Gastroesophageal sphincter (tissue), 4 donors: ENCODE measurements at regions not wholly inside any gene's neighbourhood (a gene's known extent, or its start where the extent isn't known, plus 50 kb on each side); places are given as distances from the start of the nearest gene placed in this dataset.

Source experiments
- ATAC-seq: fragments of 150-250 bp; one replicate; pipeline ENCODE4 v1.9.1; 2016; ENCODE audit warnings: mild to moderate bottlenecking, moderate library complexity
- H3K27ac ChIP-seq, 4 donors: fragments of 200-600 bp; sonication (generic) in 3 of 4; 1 replicate in 3 of 4; 2 replicates in 1 of 4; pipeline ENCODE4 v1.5.1; 2016 to 2019
- H3K27me3 ChIP-seq: fragments of 200-600 bp; sonication (generic); one replicate; pipeline ENCODE4 v1.5.1; 2019
- H3K36me3 ChIP-seq, 2 donors: fragments of 200-600 bp; sonication (generic); one replicate each; pipeline ENCODE4 v1.5.1; 2019; ENCODE audit warnings: control low read depth in 1 of 2
- H3K4me1 ChIP-seq, 3 donors: fragments of 200-600 bp; sonication (generic); 1 replicate in 2 of 3; 2 replicates in 1 of 3; pipeline ENCODE4 v1.5.1; 2016 to 2019; ENCODE audit warnings: control low read depth in 2 of 3
- H3K4me3 ChIP-seq, 2 donors: fragments of 200-600 bp; sonication (generic); one replicate each; pipeline ENCODE4 v1.5.1; 2019; ENCODE audit warnings: mild to moderate bottlenecking in 1 of 2, moderate library complexity in 1 of 2
- H3K9me3 ChIP-seq, 3 donors: fragments of 200-600 bp; sonication (generic); one replicate each; pipeline ENCODE4 v1.5.1; 2017 to 2019; ENCODE audit warnings: control low read depth in 2 of 3
- EP300 ChIP-seq: sonication (generic); formaldehyde crosslinking; IDR thresholded peaks from one replicate; pipeline ENCODE4 v1.6.1; 2017; ENCODE audit warnings: antibody characterized with exemption, mild to moderate bottlenecking
- POLR2A ChIP-seq, 2 donors: fragments of 450-650 bp; IDR thresholded peaks; one replicate each; pipeline ENCODE4 v1.6.1; 2017; ENCODE audit warnings: antibody characterized with exemption in 2 of 2, mild to moderate bottlenecking in 2 of 2, moderate library complexity in 1 of 2
- POLR2AphosphoS5 ChIP-seq: sonication (generic); formaldehyde crosslinking; IDR thresholded peaks from one replicate; pipeline ENCODE4 v1.6.1; 2017; ENCODE audit warnings: antibody characterized with exemption
- WGBS, 2 donors: methylation state at CpG; one replicate each; pipeline ENCODE4 v1.1.5; 2018; ENCODE audit warnings: low coverage in 1 of 2; 5-methylcytosine and 5-hydroxymethylcytosine counted together
- TF ChIP-seq, protein P1 (sequence below), 4 experiments: fragments of 200-600 bp in 2 of 4; fragments of 450-650 bp in 2 of 4; sonication (generic) in 1 of 4; IDR thresholded peaks; one replicate each; pipeline ENCODE4 v1.5.1; 2017 to 2019; ENCODE audit warnings: antibody characterized with exemption in 4 of 4, mild to moderate bottlenecking in 2 of 4, moderate library complexity in 2 of 4

- ATAC-seq, result no peak
- H3K4me3 ChIP-seq, result no peak overlapping the region
- H3K27me3 ChIP-seq, result peaks cover 62% of the 10 kb centered on the region
- H3K4me1 ChIP-seq, result peaks cover 0 to 20% (median 0%) of the 10 kb centered on the region in 3 donors
- no peak overlapping the region for H3K27ac ChIP-seq
- no peak for TF ChIP-seq POLR2AphosphoS5
- TF ChIP-seq, protein P1, sequence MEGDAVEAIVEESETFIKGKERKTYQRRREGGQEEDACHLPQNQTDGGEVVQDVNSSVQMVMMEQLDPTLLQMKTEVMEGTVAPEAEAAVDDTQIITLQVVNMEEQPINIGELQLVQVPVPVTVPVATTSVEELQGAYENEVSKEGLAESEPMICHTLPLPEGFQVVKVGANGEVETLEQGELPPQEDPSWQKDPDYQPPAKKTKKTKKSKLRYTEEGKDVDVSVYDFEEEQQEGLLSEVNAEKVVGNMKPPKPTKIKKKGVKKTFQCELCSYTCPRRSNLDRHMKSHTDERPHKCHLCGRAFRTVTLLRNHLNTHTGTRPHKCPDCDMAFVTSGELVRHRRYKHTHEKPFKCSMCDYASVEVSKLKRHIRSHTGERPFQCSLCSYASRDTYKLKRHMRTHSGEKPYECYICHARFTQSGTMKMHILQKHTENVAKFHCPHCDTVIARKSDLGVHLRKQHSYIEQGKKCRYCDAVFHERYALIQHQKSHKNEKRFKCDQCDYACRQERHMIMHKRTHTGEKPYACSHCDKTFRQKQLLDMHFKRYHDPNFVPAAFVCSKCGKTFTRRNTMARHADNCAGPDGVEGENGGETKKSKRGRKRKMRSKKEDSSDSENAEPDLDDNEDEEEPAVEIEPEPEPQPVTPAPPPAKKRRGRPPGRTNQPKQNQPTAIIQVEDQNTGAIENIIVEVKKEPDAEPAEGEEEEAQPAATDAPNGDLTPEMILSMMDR (IDR thresholded peaks at IDR 0.05), result no peak
- no peak for TF ChIP-seq POLR2A (IDR thresholded peaks at IDR 0.05)
- H3K9me3 ChIP-seq, result no peaks in the 10 kb centered on the region
- H3K36me3 ChIP-seq, result no peaks in the 10 kb centered on the region
- WGBS, 2 donors, result 87 to 91% methylated on average over 4 to 7 of the region's 7 CpGs
Observed at GRCh38 chr20:58137236-58137635, 91.2 kb downstream of the ANKRD60 start.

- no peak for ATAC-seq
- H3K27ac ChIP-seq, result no peak overlapping the region
- no peak overlapping the region for H3K4me3 ChIP-seq
- WGBS, 2 donors, result 25 to 35% methylated on average over 5 of the region's 5 CpGs
- peaks cover 55% of the 10 kb centered on the region for H3K27me3 ChIP-seq
- no peaks in the 10 kb centered on the region for H3K36me3 ChIP-seq
- TF ChIP-seq, protein P1 (IDR thresholded peaks at IDR 0.05), result no peak
- no peak for TF ChIP-seq EP300
- no peak for TF ChIP-seq POLR2A (IDR thresholded peaks at IDR 0.05)
- TF ChIP-seq POLR2AphosphoS5, result no peak
- peaks cover 0 to 31% (median 2%) of the 10 kb centered on the region in 3 donors for H3K4me1 ChIP-seq
- no peaks in the 10 kb centered on the region for H3K9me3 ChIP-seq
Observed at GRCh38 chr20:58136149-58136484, 92.3 kb downstream of the ANKRD60 start.

- TF ChIP-seq POLR2A (IDR thresholded peaks at IDR 0.05) (no peak), EP300 (no peak), POLR2AphosphoS5 (no peak)
- TF ChIP-seq, protein P1 (IDR thresholded peaks at IDR 0.05), result no peak
- no peak overlapping the region for H3K27ac ChIP-seq
- no peak for ATAC-seq
- H3K4me1 ChIP-seq, result peaks cover 0 to 36% (median 2%) of the 10 kb centered on the region in 3 donors
- no peak overlapping the region for H3K4me3 ChIP-seq
- peaks cover 52% of the 10 kb centered on the region for H3K27me3 ChIP-seq
- WGBS, 2 donors, result 16 to 25% methylated on average over 9 of the region's 16 CpGs
- no peaks in the 10 kb centered on the region for H3K9me3 ChIP-seq
- no peaks in the 10 kb centered on the region for H3K36me3 ChIP-seq
Observed at GRCh38 chr20:58135441-58136148, 92.9 kb downstream of the ANKRD60 start.

GRCh38 chr20:58133020-58133808 is 95.2 kb downstream of the ANKRD60 start:
- H3K36me3 ChIP-seq, result no peaks in the 10 kb centered on the region
- peaks cover 30% of the 10 kb centered on the region for H3K27me3 ChIP-seq
- 47 to 60% methylated on average over 6 to 8 of the region's 9 CpGs for WGBS, 2 donors
- ATAC-seq, result no peak
- H3K27ac ChIP-seq, result peak overlapping the region in 1 of 4 donors; percentile 2
- H3K4me1 ChIP-seq, result peaks cover 0 to 45% (median 2%) of the 10 kb centered on the region in 3 donors
- no peaks in the 10 kb centered on the region for H3K9me3 ChIP-seq
- H3K4me3 ChIP-seq, result no peak overlapping the region
- no peak for TF ChIP-seq EP300

DNA sequence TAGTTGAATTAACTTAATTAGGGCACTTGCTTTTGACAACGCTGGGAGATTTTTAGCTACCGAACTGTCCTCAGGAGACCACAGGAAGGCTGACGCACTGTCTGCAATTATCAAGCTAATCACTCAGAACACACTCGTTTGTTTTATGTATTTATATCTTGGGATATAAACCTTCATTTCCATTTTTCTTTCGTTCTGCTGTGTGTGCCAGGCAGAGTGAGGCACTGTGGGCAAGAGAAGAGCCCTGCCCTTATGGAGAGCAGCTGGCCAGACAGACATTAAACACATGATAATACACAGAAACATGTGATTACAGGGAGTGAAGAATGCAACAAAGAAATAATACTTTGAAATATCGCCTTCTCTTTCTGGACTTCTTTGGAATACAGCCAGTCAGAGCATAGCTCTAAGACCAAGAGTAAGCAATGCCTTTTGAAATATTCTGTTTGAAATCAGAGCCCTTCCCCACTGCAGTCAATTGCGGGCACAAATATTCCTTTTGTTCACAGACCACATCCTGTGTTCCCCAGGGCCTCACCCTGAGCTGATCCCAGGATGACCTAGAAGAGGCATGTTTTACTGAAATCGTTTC is 96.8 kb downstream of the ANKRD60 start:
- ATAC-seq, result no peak
- Histone ChIP-seq H3K4me1 (peaks cover 0 to 45% (median 2%) of the 10 kb centered on the region in 3 donors), H3K9me3 (no peaks in the 10 kb centered on the region), H3K36me3 (no peaks in the 10 kb centered on the region), H3K4me3 (peak overlapping the region in 1 of 2 donors; percentile 18), H3K27me3 (peaks cover 14% of the 10 kb centered on the region), H3K27ac (peak overlapping the region in 2 of 4 donors; percentile 58 to 61)
- TF ChIP-seq POLR2A (IDR thresholded peaks at IDR 0.05) (no peak), POLR2AphosphoS5 (peak; percentile 12)
- 10 to 15% methylated on average over 7 to 8 of the region's 8 CpGs for WGBS, 2 donors
